ENCODE measurements at regions not wholly inside any gene's neighbourhood (a gene's known extent, or its start where the extent isn't known, plus 50 kb on each side); places are given as distances from the start of the nearest gene placed in this dataset.

- TF ChIP-seq CTCF (IDR thresholded peaks at IDR 0.05; ENCODE audit: insufficient read depth, low read length) (no peak), POLR2AphosphoS5 (IDR thresholded peaks at IDR 0.05; ENCODE audit: low read depth) (no peak)
These were observed 174.4 kb downstream of the RPIA start for GRCh38 chr2:88865801-88866371.

All from HL-60 (cell line).